Stomach (tissue), 4 donors: ENCODE measurements at regions not wholly inside any gene's neighbourhood (a gene's known extent, or its start where the extent isn't known, plus 50 kb on each side); places are given as distances from the start of the nearest gene placed in this dataset.

Source experiments
- EP300 ChIP-seq: sonication (generic); formaldehyde crosslinking; IDR thresholded peaks from one replicate; pipeline ENCODE4 v1.6.1; 2017; ENCODE audit warnings: antibody characterized with exemption
- POLR2A ChIP-seq, 4 donors: fragments of 450-650 bp; IDR thresholded peaks; one replicate each; pipeline ENCODE4 v1.6.1; 2016; ENCODE audit warnings: antibody characterized with exemption in 4 of 4, control low read depth in 2 of 4, mild to moderate bottlenecking in 1 of 4, moderate library complexity in 1 of 4
- POLR2AphosphoS5 ChIP-seq, 3 donors: sonication (generic); formaldehyde crosslinking; IDR thresholded peaks; one replicate each; pipeline ENCODE4 v1.6.1; 2016; ENCODE audit warnings: antibody characterized with exemption in 3 of 3

GRCh38 chr9:38298503-38298902 is 94.0 kb upstream of the ALDH1B1 start:
- TF ChIP-seq EP300 = no peak
- TF ChIP-seq POLR2AphosphoS5 (IDR thresholded peaks at IDR 0.05) = no peak
- TF ChIP-seq POLR2A (IDR thresholded peaks at IDR 0.05) = no peak
